ENCODE measurements at regions not wholly inside any gene's neighbourhood (a gene's known extent, or its start where the extent isn't known, plus 50 kb on each side); places are given as distances from the start of the nearest gene placed in this dataset.
"Not testable (repeated sequence)": the region's sequence is repeated elsewhere in the genome, so short reads cannot be mapped to it uniquely, and the experiment has no call there.

- Histone ChIP-seq H3K27ac (peak overlapping the region in 1 of 2 donors; percentile 56), H3K27me3 (replicated peaks; ENCODE audit: insufficient read depth) (no peaks in the 10 kb centered on the region), H3K4me1 (replicated peaks) (peaks cover 9% of the 10 kb centered on the region), H3K4me3 (no peak overlapping the region), H3K9me3 (no peaks in the 10 kb centered on the region), H3K36me3 (no peaks in the 10 kb centered on the region)
- TF ChIP-seq POLR2A (IDR thresholded peaks at IDR 0.05) (no peak), CTCF (IDR thresholded peaks at IDR 0.05) (no peak), POLR2AphosphoS5 (IDR thresholded peaks at IDR 0.05) (no peak)
- 90% methylated on average over 8 of the region's 8 CpGs for WGBS
- DNase-seq (ENCODE audit: low spot score): no peak
- intact Hi-C loops (cut with DNase I): loop anchor here (10.0 kb wide), 1 partner anchor 497 kb away; no protein-coding TSS in a partner anchor
Measured at GRCh38 chr18:61637319-61637718, 255.5 kb downstream of the RNF152 start.

- Histone ChIP-seq H3K36me3 (no peaks in the 10 kb centered on the region), H3K9me3 (no peaks in the 10 kb centered on the region), H3K27ac (peak overlapping the region; percentile 56 to 76), H3K4me3 (no peak overlapping the region), H3K27me3 (replicated peaks; ENCODE audit: insufficient read depth) (no peaks in the 10 kb centered on the region), H3K4me1 (replicated peaks) (peaks cover 9% of the 10 kb centered on the region)
- WGBS: 15% methylated on average over 7 of the region's 7 CpGs
- intact Hi-C loops (cut with DNase I): loop anchor here (10.0 kb wide), 1 partner anchor 499 kb away; no protein-coding TSS in a partner anchor
- TF ChIP-seq POLR2A (IDR thresholded peaks at IDR 0.05): peak; percentile 15
- TF ChIP-seq CTCF (IDR thresholded peaks at IDR 0.05): peak; percentile 49 to 79 (median 74)
- peak; percentile 74 for TF ChIP-seq POLR2AphosphoS5 (IDR thresholded peaks at IDR 0.05)
- DNase-seq (ENCODE audit: low spot score): peak; percentile 84
Measured at GRCh38 chr18:61635901-61636528, 256.8 kb downstream of the RNF152 start.

DNA sequence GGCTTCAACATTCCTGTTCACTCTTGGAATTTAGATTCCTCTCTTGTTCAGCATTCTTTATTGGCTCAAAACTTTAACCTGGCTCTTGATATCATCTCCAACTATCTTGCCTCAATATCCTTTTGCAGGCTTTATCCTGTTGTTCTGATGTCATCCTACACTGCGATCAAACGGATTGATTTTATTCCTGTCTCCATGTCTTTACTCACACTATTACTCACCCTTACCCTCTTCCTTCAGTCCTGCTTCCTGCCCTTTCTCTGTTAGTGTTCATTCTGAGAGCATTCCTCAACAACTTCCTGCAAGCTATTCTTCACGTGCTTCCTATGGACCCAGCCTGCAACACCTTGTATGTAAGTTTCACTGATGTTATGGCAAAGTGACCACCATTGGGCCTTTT lies 264.7 kb downstream of the RNF152 start:
- intact Hi-C loops (cut with DNase I): no loop called here
- no peaks in the 10 kb centered on the region for H3K4me1 ChIP-seq (replicated peaks)
- TF ChIP-seq POLR2AphosphoS5 (IDR thresholded peaks at IDR 0.05) (no peak), CTCF (IDR thresholded peaks at IDR 0.05) (no peak), POLR2A (IDR thresholded peaks at IDR 0.05) (no peak)
- no peaks in the 10 kb centered on the region for H3K9me3 ChIP-seq
- no peak for DNase-seq (ENCODE audit: low spot score)
- no peak overlapping the region for H3K4me3 ChIP-seq
- no peaks in the 10 kb centered on the region for H3K36me3 ChIP-seq
- 57% methylated on average over 3 of the region's 3 CpGs for WGBS
- no peak overlapping the region for H3K27ac ChIP-seq
- no peaks in the 10 kb centered on the region for H3K27me3 ChIP-seq (replicated peaks; ENCODE audit: insufficient read depth)

DNA sequence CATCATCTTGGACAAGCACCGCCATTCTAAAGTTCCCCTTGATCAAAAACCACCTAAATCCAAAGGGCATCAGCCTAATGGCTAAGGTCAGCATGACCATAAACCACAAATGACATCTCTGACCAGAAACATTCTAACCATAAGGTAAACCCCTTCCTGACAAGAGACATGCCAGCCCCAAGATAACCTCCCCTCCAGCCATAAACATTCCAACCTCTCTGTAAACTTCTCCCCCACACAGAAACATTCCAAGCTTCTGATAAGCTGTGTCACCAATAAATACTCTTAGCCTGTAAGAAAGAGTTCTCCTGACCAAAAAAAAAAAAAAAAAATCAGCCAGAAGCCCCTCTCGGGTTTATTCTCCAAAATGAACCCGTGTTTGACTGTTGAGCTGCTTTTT lies 268.2 kb downstream of the RNF152 start:
- H3K27ac ChIP-seq; DNase-seq (ENCODE audit: low spot score); H3K4me1 ChIP-seq (replicated peaks); H3K27me3 ChIP-seq (replicated peaks; ENCODE audit: insufficient read depth); intact Hi-C loops (cut with DNase I); H3K4me3 ChIP-seq; H3K36me3 ChIP-seq; H3K9me3 ChIP-seq: not testable (repeated sequence)
- 95% methylated on average over 3 of the region's 3 CpGs for WGBS

DNA sequence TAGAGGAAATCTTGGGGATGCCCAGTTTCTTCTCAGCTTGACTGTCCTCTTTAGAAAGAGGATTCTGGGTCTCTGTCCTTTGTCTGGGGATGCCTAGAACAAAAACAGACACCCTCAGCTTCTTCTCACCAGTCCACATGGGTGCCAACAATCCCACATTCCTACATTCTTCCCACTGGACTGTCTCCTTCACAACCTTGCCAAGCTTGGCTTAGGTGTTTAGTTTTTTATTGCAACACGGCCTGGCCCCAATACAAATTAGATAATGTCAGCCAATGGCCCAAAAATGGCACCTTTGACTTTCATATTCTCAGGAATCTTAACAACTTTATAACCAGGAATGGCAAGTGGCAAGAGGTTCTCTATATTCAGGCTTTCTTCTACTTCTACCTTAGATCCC lies 273.0 kb downstream of the RNF152 start:
- TF ChIP-seq POLR2AphosphoS5 (IDR thresholded peaks at IDR 0.05): no peak
- no peak for DNase-seq (ENCODE audit: low spot score)
- Histone ChIP-seq H3K9me3 (no peaks in the 10 kb centered on the region), H3K36me3 (no peaks in the 10 kb centered on the region), H3K27ac (no peak overlapping the region), H3K27me3 (replicated peaks; ENCODE audit: insufficient read depth) (no peaks in the 10 kb centered on the region), H3K4me1 (replicated peaks) (no peaks in the 10 kb centered on the region), H3K4me3 (no peak overlapping the region)
- intact Hi-C loops (cut with DNase I): no loop called here
- 56% methylated on average over 1 of the region's 1 CpG for WGBS

DNA sequence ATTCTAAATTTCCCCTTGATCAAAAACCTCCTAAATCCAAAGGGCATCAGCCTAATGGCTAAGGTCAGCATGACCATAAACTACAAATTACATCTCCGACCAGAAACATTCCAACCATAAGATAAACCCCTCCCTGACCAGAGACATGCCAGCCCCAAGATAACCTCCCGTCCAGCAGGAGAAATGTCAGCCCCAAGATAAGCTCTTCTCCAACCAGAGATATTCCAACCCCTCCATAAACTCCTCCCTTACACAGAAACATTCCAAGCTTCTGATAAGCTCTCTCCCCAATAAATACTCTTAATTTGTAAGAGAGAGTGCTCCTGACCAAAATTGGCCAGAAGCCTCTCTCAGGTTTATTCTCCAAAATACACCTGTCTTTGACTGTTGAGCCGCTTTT lies 274.0 kb downstream of the RNF152 start:
- Histone ChIP-seq H3K27me3 (replicated peaks; ENCODE audit: insufficient read depth) (no peaks in the 10 kb centered on the region), H3K4me3 (no peak overlapping the region), H3K9me3 (no peaks in the 10 kb centered on the region), H3K27ac (no peak overlapping the region), H3K36me3 (no peaks in the 10 kb centered on the region), H3K4me1 (replicated peaks) (no peaks in the 10 kb centered on the region)
- WGBS: 90% methylated on average over 3 of the region's 3 CpGs
- intact Hi-C loops (cut with DNase I): no loop called here
- DNase-seq (ENCODE audit: low spot score): no peak
- TF ChIP-seq POLR2A (IDR thresholded peaks at IDR 0.05) (no peak), POLR2AphosphoS5 (IDR thresholded peaks at IDR 0.05) (no peak), CTCF (IDR thresholded peaks at IDR 0.05) (no peak)

Data from prostate gland (tissue), 2 donors.